CD4-positive, CD25-positive, alpha-beta regulatory T cell (primary cell): ENCODE measurements at regions not wholly inside any gene's neighbourhood (a gene's known extent, or its start where the extent isn't known, plus 50 kb on each side); places are given as distances from the start of the nearest gene placed in this dataset.

Source experiments
- ATAC-seq, 2 donors: fragments of 150-1000 bp; cut with Tn5 transposase; one replicate each; pipeline ENCODE4 v1.10.0; 2021; ENCODE audit warnings: low read depth in 2 of 2, moderate number of reproducible peaks in 2 of 2, moderate library complexity in 1 of 2
- DNase-seq, 3 donors: peaks; one replicate each; pipeline versions ENCODE4 v3.0.0 to v3.0.0-alpha.2; 2012 to 2022; ENCODE audit warnings: mixed read lengths in 1 of 3
- H3K27ac ChIP-seq: one replicate; pipeline ENCODE4 v1.7.0; 2013; ENCODE audit warnings: mild to moderate bottlenecking, low read length; ENCODE audit not compliant: insufficient read depth, poor library complexity, severe bottlenecking
- H3K27me3 ChIP-seq: one replicate; pipeline ENCODE4 v1.7.0; 2013; ENCODE audit warnings: low read length; ENCODE audit not compliant: control insufficient read depth, insufficient read depth
- H3K36me3 ChIP-seq: one replicate; pipeline ENCODE4 v1.7.0; 2013; ENCODE audit warnings: mild to moderate bottlenecking, low read length, moderate library complexity; ENCODE audit not compliant: control insufficient read depth, insufficient read depth
- H3K4me1 ChIP-seq: 2 replicates; pipeline ENCODE4 v1.7.0; 2013; ENCODE audit warnings: mild to moderate bottlenecking, low read length; ENCODE audit not compliant: insufficient read depth, control insufficient read depth, poor library complexity, severe bottlenecking
- H3K4me3 ChIP-seq: one replicate; pipeline ENCODE4 v1.7.0; 2013; ENCODE audit warnings: low read depth, mild to moderate bottlenecking, low read length, moderate library complexity
- H3K9me3 ChIP-seq, 2 experiments: 1 replicate in 1 of 2; 2 replicates in 1 of 2; pipeline ENCODE4 v1.7.0; 2013; ENCODE audit warnings: low read length in 2 of 2, mild to moderate bottlenecking in 1 of 2, moderate library complexity in 1 of 2; ENCODE audit not compliant: control insufficient read depth in 2 of 2
- H3K27ac Mint-ChIP-seq, 3 donors: one replicate each; pipeline ENCODE4 v1.8.0; 2020 to 2022; ENCODE audit warnings: mild to moderate bottlenecking in 3 of 3, mixed read lengths in 3 of 3, moderate library complexity in 2 of 3
- H3K27me3 Mint-ChIP-seq: one replicate; pipeline ENCODE4 v1.8.0; 2022; ENCODE audit warnings: mild to moderate bottlenecking, mixed read lengths
- H3K36me3 Mint-ChIP-seq: one replicate; pipeline ENCODE4 v1.8.0; 2020; ENCODE audit warnings: mixed read lengths
- H3K4me1 Mint-ChIP-seq, 4 donors: one replicate each; pipeline ENCODE4 v1.8.0; 2020 to 2022; ENCODE audit warnings: mixed read lengths in 4 of 4, mild to moderate bottlenecking in 1 of 4
- H3K4me3 Mint-ChIP-seq, 4 donors: one replicate each; pipeline ENCODE4 v1.8.0; 2020 to 2022; ENCODE audit warnings: mild to moderate bottlenecking in 4 of 4, mixed read lengths in 4 of 4, moderate library complexity in 3 of 4
- H3K9me3 Mint-ChIP-seq, 7 donors: one replicate each; pipeline ENCODE4 v1.8.0; 2020 to 2022; ENCODE audit warnings: mixed read lengths in 7 of 7, mild to moderate bottlenecking in 3 of 7, moderate library complexity in 2 of 7

DNA sequence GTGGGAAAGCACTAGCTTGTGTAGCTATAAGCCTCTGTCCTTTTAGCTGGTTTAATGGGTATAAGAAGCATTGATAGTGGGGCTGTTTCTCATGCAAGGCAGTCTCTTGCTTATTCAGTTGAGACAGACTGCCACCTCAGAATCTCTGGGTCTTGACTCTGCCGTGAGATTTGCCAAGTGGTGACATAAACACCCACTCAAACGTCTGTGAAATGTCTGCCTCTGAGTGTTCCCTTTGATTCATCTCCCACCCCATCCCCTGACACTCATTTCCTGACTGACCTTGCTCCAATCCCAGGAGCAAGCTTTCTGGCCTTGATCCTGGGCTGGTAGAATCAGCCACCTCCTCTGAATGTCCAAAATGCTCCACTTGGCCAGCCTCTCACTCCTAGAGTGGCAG is 141.9 kb upstream of the RBMS1 start:
- no peak for ATAC-seq
- H3K9me3 Mint-ChIP-seq, result peaks cover 2 to 26% (median 4%) of the 10 kb centered on the region in 7 donors
- H3K4me3 Mint-ChIP-seq, result no peak overlapping the region
- no peak overlapping the region for H3K27ac Mint-ChIP-seq
- H3K4me3 ChIP-seq, result no peak overlapping the region
- H3K4me1 Mint-ChIP-seq, result no peaks in the 10 kb centered on the region
- H3K36me3 ChIP-seq, result no peaks in the 10 kb centered on the region
- no peak for DNase-seq
- no peak overlapping the region for H3K27ac ChIP-seq
- peaks cover 5% of the 10 kb centered on the region for H3K27me3 Mint-ChIP-seq
- H3K4me1 ChIP-seq, result no peaks in the 10 kb centered on the region
- H3K27me3 ChIP-seq, result no peaks in the 10 kb centered on the region
- H3K36me3 Mint-ChIP-seq, result no peaks in the 10 kb centered on the region
- H3K9me3 ChIP-seq, result peaks cover 10% of the 10 kb centered on the region in 2 experiments

DNA sequence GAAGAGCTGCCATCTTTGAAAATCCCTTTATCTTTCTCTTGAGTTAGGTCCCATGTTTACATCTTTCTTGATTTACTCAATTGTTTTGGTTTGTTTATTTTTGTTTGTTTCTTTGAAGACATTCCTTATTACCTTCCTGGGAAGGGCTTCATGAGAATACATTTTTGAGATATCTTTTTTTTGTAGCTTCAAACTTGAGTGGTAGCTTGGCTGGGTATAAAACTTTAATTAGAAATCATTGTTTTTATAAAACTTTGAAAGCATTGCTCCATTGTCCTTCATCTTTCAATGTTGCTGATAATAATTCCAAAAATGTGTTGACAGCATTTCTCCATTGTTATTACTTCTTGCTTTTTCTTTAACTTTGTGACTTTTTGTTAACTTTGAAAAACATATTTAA is 145.9 kb upstream of the RBMS1 start:
- no peak overlapping the region for H3K27ac ChIP-seq
- H3K4me1 ChIP-seq, result no peaks in the 10 kb centered on the region
- H3K36me3 Mint-ChIP-seq, result no peaks in the 10 kb centered on the region
- H3K27me3 Mint-ChIP-seq, result peaks cover 11% of the 10 kb centered on the region
- DNase-seq, result no peak
- ATAC-seq, result no peak
- peaks cover 10 to 11% of the 10 kb centered on the region in 2 experiments for H3K9me3 ChIP-seq
- no peaks in the 10 kb centered on the region for H3K27me3 ChIP-seq
- no peaks in the 10 kb centered on the region for H3K4me1 Mint-ChIP-seq
- H3K4me3 ChIP-seq, result no peak overlapping the region
- H3K27ac Mint-ChIP-seq, result no peak overlapping the region
- H3K9me3 Mint-ChIP-seq, result peaks cover 2 to 31% (median 6%) of the 10 kb centered on the region in 7 donors
- no peaks in the 10 kb centered on the region for H3K36me3 ChIP-seq
- peak overlapping the region in 1 of 4 donors; percentile 15 for H3K4me3 Mint-ChIP-seq

- Mint-ChIP-seq H3K27me3 (peaks cover 9% of the 10 kb centered on the region), H3K4me1 (peaks cover 0 to 6% (median 4%) of the 10 kb centered on the region in 4 donors), H3K27ac (no peak overlapping the region), H3K36me3 (no peaks in the 10 kb centered on the region), H3K9me3 (peaks cover 0 to 4% (median 0%) of the 10 kb centered on the region in 7 donors), H3K4me3 (no peak overlapping the region)
- Histone ChIP-seq H3K36me3 (no peaks in the 10 kb centered on the region), H3K4me3 (no peak overlapping the region), H3K9me3 (no peaks in the 10 kb centered on the region), H3K4me1 (no peaks in the 10 kb centered on the region), H3K27me3 (no peaks in the 10 kb centered on the region), H3K27ac (no peak overlapping the region)
- DNase-seq (no peak), ATAC-seq (no peak)
Measured at GRCh38 chr2:160646684-160647444, 153.3 kb upstream of the RBMS1 start.

DNA sequence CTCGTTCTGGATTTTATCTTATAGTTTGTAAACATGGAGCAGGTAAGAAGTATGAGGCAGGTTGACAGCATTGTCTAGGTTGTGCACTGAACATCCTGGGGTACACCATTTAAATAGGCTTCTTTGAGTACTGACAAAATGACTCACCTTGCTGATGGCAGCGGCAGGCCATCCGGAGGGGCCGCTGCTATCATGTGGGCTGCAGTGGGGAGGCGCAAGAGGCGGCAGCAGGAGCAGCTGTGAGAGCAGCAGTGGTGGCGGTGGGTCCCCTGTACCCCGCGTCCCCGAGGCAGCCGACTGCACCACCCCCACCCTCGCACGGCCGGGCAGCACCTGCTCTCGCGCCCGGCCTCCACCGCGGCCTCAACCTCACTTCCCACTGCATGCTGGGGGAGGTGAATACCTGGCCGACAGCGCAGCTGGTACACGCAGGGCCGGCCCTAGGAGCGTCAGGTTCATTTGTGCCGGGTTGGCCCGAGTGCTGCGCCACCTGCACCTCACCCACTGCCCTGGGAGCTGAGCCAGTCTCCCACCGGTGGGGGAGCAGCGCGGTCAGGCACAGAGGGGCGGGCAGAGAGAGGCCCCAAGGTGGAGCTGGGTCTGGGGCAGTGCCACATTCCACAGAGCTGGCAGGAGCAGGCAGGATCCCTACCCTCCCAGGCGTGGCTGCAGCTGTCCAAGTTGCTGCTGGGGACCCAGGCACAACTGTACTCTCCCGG is 154.5 kb upstream of the RBMS1 start:
- Histone ChIP-seq H3K4me1 (peaks cover 8% of the 10 kb centered on the region), H3K4me3 (no peak overlapping the region), H3K27me3 (no peaks in the 10 kb centered on the region), H3K9me3 (no peaks in the 10 kb centered on the region), H3K27ac (no peak overlapping the region), H3K36me3 (no peaks in the 10 kb centered on the region)
- Mint-ChIP-seq H3K27ac (no peak overlapping the region), H3K27me3 (peaks cover 7% of the 10 kb centered on the region), H3K4me3 (no peak overlapping the region), H3K9me3 (peaks cover 0 to 4% (median 0%) of the 10 kb centered on the region in 7 donors), H3K4me1 (peaks cover 0 to 19% (median 12%) of the 10 kb centered on the region in 4 donors), H3K36me3 (no peaks in the 10 kb centered on the region)
- no peak for ATAC-seq
- no peak for DNase-seq

- Mint-ChIP-seq H3K27me3 (peaks cover 5% of the 10 kb centered on the region), H3K4me1 (peaks cover 0 to 21% (median 12%) of the 10 kb centered on the region in 4 donors), H3K4me3 (no peak overlapping the region), H3K36me3 (no peaks in the 10 kb centered on the region), H3K9me3 (peaks cover 0 to 1% (median 0%) of the 10 kb centered on the region in 7 donors), H3K27ac (no peak overlapping the region)
- peaks cover 8% of the 10 kb centered on the region for H3K4me1 ChIP-seq
- no peak overlapping the region for H3K4me3 ChIP-seq
- no peaks in the 10 kb centered on the region for H3K9me3 ChIP-seq
- H3K36me3 ChIP-seq, result no peaks in the 10 kb centered on the region
- H3K27ac ChIP-seq, result no peak overlapping the region
- no peak for DNase-seq
- ATAC-seq, result no peak
- H3K27me3 ChIP-seq, result no peaks in the 10 kb centered on the region
Measured at GRCh38 chr2:160649698-160650097, 156.1 kb upstream of the RBMS1 start.

GRCh38 chr2:160650196-160651118 is 156.8 kb upstream of the RBMS1 start:
- Histone ChIP-seq H3K27me3 (no peaks in the 10 kb centered on the region), H3K27ac (no peak overlapping the region), H3K4me1 (peaks cover 8% of the 10 kb centered on the region), H3K4me3 (no peak overlapping the region), H3K36me3 (no peaks in the 10 kb centered on the region), H3K9me3 (no peaks in the 10 kb centered on the region)
- no peak for ATAC-seq
- Mint-ChIP-seq H3K4me3 (no peak overlapping the region), H3K27me3 (peaks cover 4% of the 10 kb centered on the region), H3K27ac (no peak overlapping the region), H3K36me3 (no peaks in the 10 kb centered on the region), H3K4me1 (peaks cover 0 to 21% (median 12%) of the 10 kb centered on the region in 4 donors), H3K9me3 (peaks cover 0 to 1% (median 0%) of the 10 kb centered on the region in 7 donors)
- DNase-seq, result no peak

DNA sequence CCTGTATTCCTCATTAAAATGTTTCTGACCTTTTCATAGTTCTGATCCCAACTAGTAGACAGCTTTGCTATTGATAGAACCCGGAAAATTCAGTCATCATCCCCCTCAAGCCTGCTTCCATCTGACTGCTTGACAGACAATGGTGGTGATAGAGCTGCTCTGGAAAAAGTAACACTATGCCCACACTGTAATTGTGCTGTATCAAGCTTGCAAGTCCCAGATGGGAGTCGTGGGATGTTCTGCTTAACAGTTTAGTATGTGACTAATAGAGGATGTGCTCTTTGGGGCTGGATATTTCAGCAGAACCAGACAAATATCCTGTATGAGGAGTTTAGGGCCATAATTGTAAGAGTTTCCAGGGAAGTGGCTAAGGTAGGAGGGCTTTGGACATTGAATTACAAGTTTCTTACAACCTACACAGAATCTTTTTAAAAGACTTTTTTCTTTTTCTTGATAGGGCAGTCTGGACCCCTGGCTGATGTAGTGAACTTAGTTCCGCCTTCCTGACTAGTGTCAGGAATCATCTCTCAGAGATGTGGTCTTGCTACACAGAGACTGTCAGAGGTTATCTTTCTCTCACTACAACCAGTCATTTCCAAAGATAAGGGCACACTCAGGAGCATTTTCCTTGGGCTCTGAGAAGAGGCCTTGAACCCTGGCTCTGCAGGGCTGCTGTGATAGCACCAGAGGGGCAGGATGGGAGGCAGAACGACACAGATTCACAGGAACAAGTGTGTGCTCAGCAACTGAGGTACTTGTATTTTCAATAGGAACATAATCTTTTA is 158.0 kb upstream of the RBMS1 start:
- H3K4me1 Mint-ChIP-seq, result peaks cover 0 to 21% (median 12%) of the 10 kb centered on the region in 4 donors
- Histone ChIP-seq H3K4me1 (peaks cover 8% of the 10 kb centered on the region), H3K27me3 (peaks cover 5% of the 10 kb centered on the region), H3K36me3 (no peaks in the 10 kb centered on the region), H3K27ac (no peak overlapping the region), H3K9me3 (no peaks in the 10 kb centered on the region), H3K4me3 (peak overlapping the region; percentile 10)
- ATAC-seq, result no peak
- peak overlapping the region in 1 of 4 donors; percentile 77 for H3K4me3 Mint-ChIP-seq
- H3K36me3 Mint-ChIP-seq, result no peaks in the 10 kb centered on the region
- DNase-seq, result no peak
- peaks cover 0 to 1% (median 0%) of the 10 kb centered on the region in 7 donors for H3K9me3 Mint-ChIP-seq
- peaks cover 10% of the 10 kb centered on the region for H3K27me3 Mint-ChIP-seq
- H3K27ac Mint-ChIP-seq, result no peak overlapping the region
